Gastrocnemius medialis (tissue), 4 donors: ENCODE measurements at regions not wholly inside any gene's neighbourhood (a gene's known extent, or its start where the extent isn't known, plus 50 kb on each side); places are given as distances from the start of the nearest gene placed in this dataset.

Experiments used
- ATAC-seq, 2 donors: fragments of 150-250 bp; one replicate each; pipeline ENCODE4 v1.9.1; 2016
- DNase-seq, 2 donors: peaks; one replicate each; pipeline ENCODE4 v3.0.0-alpha.2; 2019
- H3K27ac ChIP-seq, 4 donors: fragments of 200-600 bp; sonication (generic); 1 replicate in 1 of 4; 2 replicates in 3 of 4; pipeline ENCODE4 v1.5.1; 2016 to 2018; ENCODE audit warnings: mild to moderate bottlenecking in 2 of 4, moderate library complexity in 1 of 4
- H3K27me3 ChIP-seq, 3 donors: fragments of 200-600 bp; sonication (generic) in 2 of 3; 1 replicate in 1 of 3; 2 replicates in 2 of 3; pipeline versions ENCODE4 v1.5.1 to v1.6.0; 2016 to 2019; ENCODE audit warnings: mild to moderate bottlenecking in 1 of 3, moderate library complexity in 1 of 3
- H3K36me3 ChIP-seq, 2 donors: fragments of 200-600 bp; sonication (generic) in 1 of 2; one replicate each; pipeline ENCODE4 v1.5.1; 2017 to 2018
- H3K4me1 ChIP-seq, 2 donors: fragments of 200-600 bp; sonication (generic) in 1 of 2; one replicate each; pipeline ENCODE4 v1.5.1; 2016 to 2017; ENCODE audit warnings: mild to moderate bottlenecking in 2 of 2
- H3K4me3 ChIP-seq, 4 donors: fragments of 200-600 bp; sonication (generic) in 3 of 4; 1 replicate in 1 of 4; 2 replicates in 3 of 4; pipeline ENCODE4 v1.5.1; 2016 to 2019; ENCODE audit warnings: mild to moderate bottlenecking in 2 of 4
- H3K9me3 ChIP-seq, 3 donors: fragments of 200-600 bp; sonication (generic) in 2 of 3; 1 replicate in 1 of 3; 2 replicates in 2 of 3; pipeline ENCODE4 v1.5.1; 2016 to 2019
- POLR2A ChIP-seq, 2 donors: fragments of 450-650 bp; IDR thresholded peaks; one replicate each; pipeline ENCODE4 v1.6.1; 2017; ENCODE audit warnings: antibody characterized with exemption in 2 of 2, mild to moderate bottlenecking in 2 of 2, moderate library complexity in 2 of 2
- in situ Hi-C, 4 donors: fragments of 200-750 bp; cut with MboI; loops; one replicate each; pipeline versions ENCODE4 v1.15.0 to v1.8.0; 2017; ENCODE audit warnings: low sequenced_read_pairs in 4 of 4
- intact Hi-C: fragments of 100-400 bp; cut with DNase I; formaldehyde crosslinking; loops from one replicate; pipeline ENCODE4 v1.15.1; 2023; ENCODE audit warnings: low total_unique reads
- TF ChIP-seq, protein P1 (sequence below), 5 experiments: fragments of 450-650 bp in 3 of 5; fragments of 200-600 bp in 2 of 5; sonication (generic) in 2 of 5; IDR thresholded peaks in 4 of 5; conservative IDR thresholded peaks in 1 of 5; 1 replicate in 4 of 5; 2 replicates in 1 of 5; pipeline ENCODE4 v1.5.1; 2016 to 2019; ENCODE audit warnings: antibody characterized with exemption in 5 of 5, mild to moderate bottlenecking in 3 of 5, moderate library complexity in 3 of 5

DNA sequence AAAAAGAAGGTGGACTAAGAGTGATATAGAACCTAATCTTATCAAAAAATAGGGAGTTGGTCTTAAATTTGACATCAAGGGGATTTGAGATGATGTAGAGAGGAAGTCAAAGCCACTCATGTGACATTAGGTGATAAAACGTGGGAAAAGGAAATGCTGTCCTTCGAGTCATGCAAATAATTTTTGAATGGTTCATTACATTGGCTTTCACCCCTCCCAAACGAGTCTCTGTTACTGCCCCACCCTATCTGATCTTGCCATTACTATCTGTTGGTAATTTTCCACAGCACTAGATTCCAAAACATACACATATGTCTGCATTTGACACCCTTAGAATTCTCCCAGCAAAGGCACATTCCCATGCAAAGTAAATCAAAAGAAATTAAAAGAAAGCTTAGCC, 531.1 kb upstream of the ADAMTS5 start:
- Histone ChIP-seq H3K4me3 (no peak overlapping the region), H3K36me3 (no peaks in the 10 kb centered on the region), H3K9me3 (no peaks in the 10 kb centered on the region), H3K27me3 (no peaks in the 10 kb centered on the region), H3K27ac (no peak overlapping the region), H3K4me1 (no peaks in the 10 kb centered on the region)
- TF ChIP-seq POLR2A (IDR thresholded peaks at IDR 0.05) = no peak
- TF ChIP-seq, protein P1, sequence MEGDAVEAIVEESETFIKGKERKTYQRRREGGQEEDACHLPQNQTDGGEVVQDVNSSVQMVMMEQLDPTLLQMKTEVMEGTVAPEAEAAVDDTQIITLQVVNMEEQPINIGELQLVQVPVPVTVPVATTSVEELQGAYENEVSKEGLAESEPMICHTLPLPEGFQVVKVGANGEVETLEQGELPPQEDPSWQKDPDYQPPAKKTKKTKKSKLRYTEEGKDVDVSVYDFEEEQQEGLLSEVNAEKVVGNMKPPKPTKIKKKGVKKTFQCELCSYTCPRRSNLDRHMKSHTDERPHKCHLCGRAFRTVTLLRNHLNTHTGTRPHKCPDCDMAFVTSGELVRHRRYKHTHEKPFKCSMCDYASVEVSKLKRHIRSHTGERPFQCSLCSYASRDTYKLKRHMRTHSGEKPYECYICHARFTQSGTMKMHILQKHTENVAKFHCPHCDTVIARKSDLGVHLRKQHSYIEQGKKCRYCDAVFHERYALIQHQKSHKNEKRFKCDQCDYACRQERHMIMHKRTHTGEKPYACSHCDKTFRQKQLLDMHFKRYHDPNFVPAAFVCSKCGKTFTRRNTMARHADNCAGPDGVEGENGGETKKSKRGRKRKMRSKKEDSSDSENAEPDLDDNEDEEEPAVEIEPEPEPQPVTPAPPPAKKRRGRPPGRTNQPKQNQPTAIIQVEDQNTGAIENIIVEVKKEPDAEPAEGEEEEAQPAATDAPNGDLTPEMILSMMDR (IDR thresholded peaks at IDR 0.05 in 4 of 5, conservative IDR thresholded peaks at IDR 0.05 in 1 of 5) = no peak
- ATAC-seq = no peak
- DNase-seq = no peak
- in situ Hi-C loops = no loop called here
- intact Hi-C loops = no loop called here

- in situ Hi-C loops = no loop called here
Measured at GRCh38 chr21:27495836-27496235, 528.9 kb upstream of the ADAMTS5 start.

GRCh38 chr21:27493542-27493941, 526.7 kb upstream of the ADAMTS5 start:
- TF ChIP-seq, protein P1 (IDR thresholded peaks at IDR 0.05 in 4 of 5, conservative IDR thresholded peaks at IDR 0.05 in 1 of 5) = no peak
- no peak for TF ChIP-seq POLR2A (IDR thresholded peaks at IDR 0.05)
- intact Hi-C loops = no loop called here
- no peaks in the 10 kb centered on the region for H3K9me3 ChIP-seq

More at GRCh38 chr21:27495836-27496235, 528.9 kb upstream of the ADAMTS5 start:
- ATAC-seq = no peak
- Histone ChIP-seq H3K9me3 (no peaks in the 10 kb centered on the region), H3K27me3 (no peaks in the 10 kb centered on the region), H3K27ac (no peak overlapping the region), H3K4me3 (no peak overlapping the region), H3K4me1 (no peaks in the 10 kb centered on the region), H3K36me3 (no peaks in the 10 kb centered on the region)
- DNase-seq = no peak
- TF ChIP-seq POLR2A (IDR thresholded peaks at IDR 0.05) = no peak
- TF ChIP-seq, protein P1 (IDR thresholded peaks at IDR 0.05 in 4 of 5, conservative IDR thresholded peaks at IDR 0.05 in 1 of 5) = no peak
- intact Hi-C loops = no loop called here

GRCh38 chr21:27487676-27488075, 520.8 kb upstream of the ADAMTS5 start:
- H3K9me3 ChIP-seq = peaks cover 0 to 3% (median 0%) of the 10 kb centered on the region in 3 donors
- no peak overlapping the region for H3K27ac ChIP-seq
- no peaks in the 10 kb centered on the region for H3K4me1 ChIP-seq
- in situ Hi-C loops (no loop called here), intact Hi-C loops (no loop called here)
- DNase-seq (no peak), ATAC-seq (no peak)
- H3K4me3 ChIP-seq = no peak overlapping the region
- H3K27me3 ChIP-seq = no peaks in the 10 kb centered on the region
- no peaks in the 10 kb centered on the region for H3K36me3 ChIP-seq
- no peak for TF ChIP-seq POLR2A (IDR thresholded peaks at IDR 0.05)

More at GRCh38 chr21:27493542-27493941, 526.7 kb upstream of the ADAMTS5 start:
- DNase-seq = no peak
- in situ Hi-C loops = no loop called here
- H3K27me3 ChIP-seq = no peaks in the 10 kb centered on the region
- H3K4me3 ChIP-seq = no peak overlapping the region
- H3K4me1 ChIP-seq = no peaks in the 10 kb centered on the region
- H3K36me3 ChIP-seq = no peaks in the 10 kb centered on the region
- ATAC-seq = no peak
- no peak overlapping the region for H3K27ac ChIP-seq

- Histone ChIP-seq H3K4me3 (no peak overlapping the region), H3K4me1 (no peaks in the 10 kb centered on the region), H3K27me3 (no peaks in the 10 kb centered on the region), H3K9me3 (peaks cover 0 to 3% (median 0%) of the 10 kb centered on the region in 3 donors), H3K36me3 (no peaks in the 10 kb centered on the region), H3K27ac (no peak overlapping the region)
- intact Hi-C loops = no loop called here
- DNase-seq (no peak), ATAC-seq (no peak)
- no peak for TF ChIP-seq POLR2A (IDR thresholded peaks at IDR 0.05)
- TF ChIP-seq, protein P1 (IDR thresholded peaks at IDR 0.05 in 4 of 5, conservative IDR thresholded peaks at IDR 0.05 in 1 of 5) = no peak
- in situ Hi-C loops = no loop called here
Measured at GRCh38 chr21:27480841-27481261, 514.0 kb upstream of the ADAMTS5 start.
